ENCODE measurements at regions not wholly inside any gene's neighbourhood (a gene's known extent, or its start where the extent isn't known, plus 50 kb on each side); places are given as distances from the start of the nearest gene placed in this dataset.

- TF ChIP-seq PKNOX1 (IDR thresholded peaks at IDR 0.05), result no peak
- no peak for TF ChIP-seq TARDBP (IDR thresholded peaks at IDR 0.05)
- TF ChIP-seq ZNF384 (IDR thresholded peaks at IDR 0.05), result no peak
- no peak for TF ChIP-seq L3MBTL2 (conservative IDR thresholded peaks at IDR 0.05)
- TF ChIP-seq ARNT (IDR thresholded peaks at IDR 0.05), result no peak
- TF ChIP-seq SP1 (IDR thresholded peaks at IDR 0.05), result no peak
- TF ChIP-seq LEF1 (IDR thresholded peaks at IDR 0.05; ENCODE audit: borderline replicate concordance), result no peak
- TF ChIP-seq CTBP1 (IDR thresholded peaks at IDR 0.05; ENCODE audit: borderline replicate concordance), result no peak
- TF ChIP-seq BHLHE40 (IDR thresholded peaks at IDR 0.05; ENCODE audit: borderline replicate concordance), result no peak
- no peak for TF ChIP-seq FOXA1 (IDR thresholded peaks at IDR 0.05)
- TF ChIP-seq NFRKB (IDR thresholded peaks at IDR 0.05), result no peak
- no peak for TF ChIP-seq FOXK2 (IDR thresholded peaks at IDR 0.05)
- no peak for TF ChIP-seq SUZ12 (IDR thresholded peaks at IDR 0.05)
- TF ChIP-seq ELF4 (IDR thresholded peaks at IDR 0.05), result no peak
- ChIA-PET POLR2A (no interaction called here), CTCF (no interaction called here)
- no peak for DNase-seq (ENCODE audit: extremely low spot score)
Observed at GRCh38 chr3:144524531-144524930, 552.9 kb downstream of the DIPK2A start.

- CTCF ChIA-PET, result no interaction called here
- no peak for TF ChIP-seq FOXA1 (IDR thresholded peaks at IDR 0.05)
- TF ChIP-seq ARNT (IDR thresholded peaks at IDR 0.05), result no peak
- TF ChIP-seq BHLHE40 (IDR thresholded peaks at IDR 0.05; ENCODE audit: borderline replicate concordance), result no peak
- no peak for TF ChIP-seq PKNOX1 (IDR thresholded peaks at IDR 0.05)
- no peak for TF ChIP-seq ZNF384 (IDR thresholded peaks at IDR 0.05)
- TF ChIP-seq LEF1 (IDR thresholded peaks at IDR 0.05; ENCODE audit: borderline replicate concordance), result no peak
- TF ChIP-seq FOXM1 (IDR thresholded peaks at IDR 0.05; ENCODE audit: borderline replicate concordance), result no peak
- no peak for TF ChIP-seq SP1 (IDR thresholded peaks at IDR 0.05)
- no peak for TF ChIP-seq SUZ12 (IDR thresholded peaks at IDR 0.05)
- POLR2A ChIA-PET, result no interaction called here
- DNase-seq (ENCODE audit: extremely low spot score), result no peak
Observed at GRCh38 chr3:144529566-144529965, 557.9 kb downstream of the DIPK2A start.

- ChIA-PET POLR2A (no interaction called here), CTCF (no interaction called here)
- no peak for DNase-seq (ENCODE audit: extremely low spot score)
- TF ChIP-seq LEF1 (IDR thresholded peaks at IDR 0.05; ENCODE audit: borderline replicate concordance) (no peak), BHLHE40 (IDR thresholded peaks at IDR 0.05; ENCODE audit: borderline replicate concordance) (no peak), SP1 (IDR thresholded peaks at IDR 0.05) (no peak), PKNOX1 (IDR thresholded peaks at IDR 0.05) (no peak), HDGF (IDR thresholded peaks at IDR 0.05; ENCODE audit: borderline replicate concordance) (no peak), FOXK2 (IDR thresholded peaks at IDR 0.05) (no peak), FOXA1 (IDR thresholded peaks at IDR 0.05) (no peak), L3MBTL2 (conservative IDR thresholded peaks at IDR 0.05) (no peak), ARNT (IDR thresholded peaks at IDR 0.05) (no peak), NFRKB (IDR thresholded peaks at IDR 0.05) (no peak), SUZ12 (IDR thresholded peaks at IDR 0.05) (no peak), FOXM1 (IDR thresholded peaks at IDR 0.05; ENCODE audit: borderline replicate concordance) (no peak), ZNF384 (IDR thresholded peaks at IDR 0.05) (no peak), ELF4 (IDR thresholded peaks at IDR 0.05) (no peak), CTBP1 (IDR thresholded peaks at IDR 0.05; ENCODE audit: borderline replicate concordance) (no peak)
Observed at GRCh38 chr3:144544871-144545270, 573.2 kb downstream of the DIPK2A start.

GRCh38 chr3:144546539-144546938 is 574.9 kb downstream of the DIPK2A start:
- POLR2A ChIA-PET, result no interaction called here
- CTCF ChIA-PET, result interaction anchor here (0.6 kb wide), 1 partner anchor 605 kb away, joined by 3 read pairs; no protein-coding TSS in a partner anchor
- DNase-seq (ENCODE audit: extremely low spot score), result no peak
- TF ChIP-seq FOXM1 (IDR thresholded peaks at IDR 0.05; ENCODE audit: borderline replicate concordance) (no peak), ELF4 (IDR thresholded peaks at IDR 0.05) (no peak), HDGF (IDR thresholded peaks at IDR 0.05; ENCODE audit: borderline replicate concordance) (no peak), NFRKB (IDR thresholded peaks at IDR 0.05) (no peak), TARDBP (IDR thresholded peaks at IDR 0.05) (no peak), SP1 (IDR thresholded peaks at IDR 0.05) (no peak), CTBP1 (IDR thresholded peaks at IDR 0.05; ENCODE audit: borderline replicate concordance) (no peak), BHLHE40 (IDR thresholded peaks at IDR 0.05; ENCODE audit: borderline replicate concordance) (no peak), L3MBTL2 (conservative IDR thresholded peaks at IDR 0.05) (no peak), FOXK2 (IDR thresholded peaks at IDR 0.05) (no peak), ZNF384 (IDR thresholded peaks at IDR 0.05) (no peak), SUZ12 (IDR thresholded peaks at IDR 0.05) (no peak), FOXA1 (IDR thresholded peaks at IDR 0.05) (no peak), LEF1 (IDR thresholded peaks at IDR 0.05; ENCODE audit: borderline replicate concordance) (no peak), ARNT (IDR thresholded peaks at IDR 0.05) (no peak)

GRCh38 chr3:144548346-144548745 is 576.7 kb downstream of the DIPK2A start:
- no peak for DNase-seq (ENCODE audit: extremely low spot score)
- TF ChIP-seq BHLHE40 (IDR thresholded peaks at IDR 0.05; ENCODE audit: borderline replicate concordance) (no peak), FOXA1 (IDR thresholded peaks at IDR 0.05) (no peak)
- ChIA-PET POLR2A (no interaction called here), CTCF (interaction anchor here (0.8 kb wide), 1 partner anchor 229 kb away, joined by 3 read pairs; no protein-coding TSS in a partner anchor)

- no peak for TF ChIP-seq SUZ12 (IDR thresholded peaks at IDR 0.05)
- TF ChIP-seq NFRKB (IDR thresholded peaks at IDR 0.05), result no peak
- TF ChIP-seq LEF1 (IDR thresholded peaks at IDR 0.05; ENCODE audit: borderline replicate concordance), result no peak
- peak; percentile 10 for DNase-seq (ENCODE audit: extremely low spot score)
- ChIA-PET POLR2A (no interaction called here), CTCF (interaction anchor here (0.8 kb wide), 1 partner anchor 228 kb away, joined by 3 read pairs; no protein-coding TSS in a partner anchor)
Observed at GRCh38 chr3:144549166-144549565, 577.5 kb downstream of the DIPK2A start.
